ENCODE measurements at regions not wholly inside any gene's neighbourhood (a gene's known extent, or its start where the extent isn't known, plus 50 kb on each side); places are given as distances from the start of the nearest gene placed in this dataset.

DNA sequence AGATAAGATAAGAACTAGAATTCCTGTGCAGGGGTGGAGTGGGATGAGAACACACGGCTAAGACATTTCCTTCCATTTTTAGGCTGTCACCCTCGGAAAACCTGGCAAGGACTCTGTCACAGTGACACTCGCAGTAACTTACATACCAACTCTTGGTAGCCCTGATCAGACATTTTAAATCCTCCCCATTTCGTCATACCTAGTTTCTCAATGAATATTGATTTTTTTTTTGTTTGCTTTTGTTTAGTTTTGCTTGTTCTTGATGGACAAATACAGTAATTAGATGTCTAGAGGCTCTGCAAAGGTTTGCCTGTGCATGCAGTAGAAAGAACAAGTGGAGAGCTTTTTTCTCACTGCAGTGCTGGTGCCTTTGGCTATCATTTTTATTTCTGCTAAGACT lies 213.0 kb upstream of the FAM83B start:
- no peak for DNase-seq (ENCODE audit: low spot score)

DNA sequence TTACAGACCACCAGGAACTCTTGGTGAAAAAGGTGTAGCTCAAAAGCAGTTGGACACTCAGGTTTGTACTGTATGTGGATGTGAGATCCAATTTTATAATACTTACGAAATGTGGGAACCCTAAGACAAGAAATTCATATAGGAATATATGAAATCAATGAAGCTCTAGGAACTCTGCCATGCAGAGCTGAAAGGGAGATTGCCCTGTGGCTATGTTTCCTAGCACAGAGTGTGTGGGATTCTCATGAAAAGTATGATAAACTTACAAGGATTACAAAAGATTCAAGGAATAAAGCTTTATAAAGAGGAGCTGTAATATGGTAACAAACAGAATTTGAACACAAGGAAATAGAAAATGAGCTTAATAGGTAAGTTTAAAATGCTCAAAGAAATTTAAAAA lies 205.7 kb upstream of the FAM83B start:
- no peak for DNase-seq (ENCODE audit: low spot score)

DNA sequence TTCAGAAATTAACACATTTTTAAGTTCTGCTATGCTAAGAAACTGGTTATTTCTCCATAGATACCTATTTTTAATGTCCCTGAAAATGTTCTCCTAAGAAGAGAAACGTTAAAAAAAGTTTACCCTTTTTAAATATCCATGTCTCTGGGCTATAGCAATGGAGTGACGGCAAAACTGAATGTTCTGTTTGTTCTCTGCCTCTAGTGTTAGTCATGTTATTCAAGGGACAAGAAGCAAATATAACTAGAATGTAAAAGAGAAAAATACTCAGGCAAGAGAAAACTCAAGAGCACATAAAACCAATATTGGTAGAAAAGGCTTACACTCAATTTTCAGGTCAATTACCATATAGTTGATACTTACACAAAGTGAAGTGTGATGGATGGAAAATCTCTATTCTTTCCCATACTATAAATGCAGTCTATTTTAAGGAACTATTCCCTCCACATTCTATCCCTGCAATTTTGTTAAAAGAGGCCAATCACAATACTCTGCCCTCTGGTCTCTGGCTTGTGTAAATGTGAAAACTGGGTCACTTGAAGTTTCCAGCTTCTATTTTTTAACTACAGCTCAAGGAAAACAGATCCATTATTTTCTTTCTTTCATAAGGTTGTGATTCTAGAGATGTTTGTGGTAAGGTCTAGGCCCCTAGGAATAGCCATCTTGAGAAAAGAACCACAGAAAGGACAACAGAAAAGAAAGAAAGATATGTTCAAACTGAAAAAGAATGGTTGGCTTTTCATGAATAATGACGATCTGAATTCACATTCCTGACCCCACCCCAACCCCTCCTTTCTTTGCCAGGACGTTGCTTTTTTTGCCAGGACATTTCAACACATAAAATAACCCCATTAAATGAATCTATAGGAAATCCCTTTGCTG lies 200.3 kb upstream of the FAM83B start:
- no peak for DNase-seq (ENCODE audit: low spot score)

DNA sequence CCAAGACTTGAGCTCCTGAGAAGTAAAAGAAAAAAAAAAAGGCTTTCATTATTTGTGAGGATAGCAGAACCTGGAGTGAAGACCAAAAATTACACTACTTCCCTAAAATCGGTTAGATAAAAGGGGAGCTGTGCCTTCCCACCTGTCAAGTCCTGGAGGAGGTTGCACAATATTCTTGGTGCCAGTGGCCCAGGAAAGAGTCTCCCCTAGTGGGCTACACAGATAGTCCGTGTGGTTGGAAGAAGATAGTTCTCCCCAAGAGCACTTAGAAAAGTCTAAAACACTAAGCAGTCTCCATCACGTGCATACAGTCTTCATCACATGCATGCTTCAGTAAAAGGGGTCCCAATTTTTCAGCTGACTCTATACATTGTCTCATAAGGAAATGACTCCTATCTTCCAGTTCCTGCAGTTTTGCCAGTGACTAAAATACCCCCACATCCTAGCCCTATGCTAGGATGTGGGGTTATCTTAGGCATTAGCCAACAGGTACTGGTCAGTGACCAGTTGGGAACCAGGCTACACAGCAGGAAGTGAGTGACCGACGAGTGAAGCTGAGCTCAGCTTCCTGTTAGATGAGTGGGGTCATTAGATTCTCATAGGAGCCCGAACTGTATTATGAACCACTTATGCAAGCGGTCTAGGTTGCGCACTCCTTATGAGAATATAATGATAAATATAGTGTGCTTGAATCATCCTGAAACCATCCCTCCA lies 199.5 kb upstream of the FAM83B start:
- DNase-seq (ENCODE audit: low spot score) = no peak

DNA sequence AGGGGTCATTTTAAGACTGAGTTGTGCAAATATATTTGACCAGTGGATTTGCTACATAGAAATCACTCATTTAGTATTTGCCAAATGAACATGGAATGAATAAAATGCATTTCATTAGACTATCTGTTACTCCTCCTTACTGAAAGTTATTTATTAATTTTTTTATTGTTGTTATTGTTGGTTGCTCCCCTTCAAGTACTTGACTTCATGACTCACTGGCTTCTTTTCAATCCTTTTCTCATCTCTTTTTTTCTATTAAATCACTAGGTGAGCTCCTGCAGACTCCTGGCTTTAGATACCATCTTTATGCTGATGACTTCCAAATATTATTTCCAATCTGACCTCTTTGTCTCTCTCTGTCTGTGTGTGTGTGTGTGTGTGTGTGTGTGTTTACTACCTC lies 192.2 kb upstream of the FAM83B start:
- DNase-seq (ENCODE audit: low spot score) = no peak

DNA sequence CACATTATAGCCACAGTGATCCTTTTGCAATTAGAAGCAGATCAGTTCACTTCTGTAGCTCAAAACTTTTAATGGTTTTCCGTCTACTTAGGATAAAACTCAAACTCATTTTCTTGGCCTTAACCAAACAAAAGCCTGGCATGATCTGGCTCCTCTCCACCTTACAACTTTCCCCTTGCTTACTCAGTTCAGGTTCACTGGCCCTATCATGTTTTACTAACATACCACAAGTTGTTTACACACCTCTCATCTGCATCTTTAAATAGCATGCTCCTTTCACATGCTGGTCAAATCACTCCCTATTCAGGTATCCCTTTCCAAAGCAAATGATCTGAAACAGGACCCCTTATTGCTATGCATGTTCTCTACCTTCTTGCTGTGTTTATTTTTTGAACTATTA lies 191.4 kb upstream of the FAM83B start:
- DNase-seq (ENCODE audit: low spot score) = no peak

DNA sequence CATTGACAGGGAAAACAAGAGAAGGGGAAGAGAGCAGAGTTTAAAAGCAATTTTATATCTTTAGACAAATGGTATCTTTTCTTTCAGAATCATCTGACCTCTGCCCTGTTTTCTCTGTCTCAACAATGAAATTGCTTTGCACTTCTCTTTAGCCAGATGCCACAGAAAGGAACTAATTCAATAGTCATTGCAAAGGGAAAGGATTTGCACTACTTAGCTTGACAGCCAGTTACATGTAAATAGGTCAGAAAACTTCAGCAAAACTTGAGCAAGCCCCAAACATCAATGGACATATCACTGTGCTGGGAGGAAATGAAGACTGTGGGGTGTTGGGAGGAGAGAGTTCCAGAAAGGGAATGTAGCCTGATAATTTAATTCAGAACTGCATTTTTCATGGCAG lies 181.3 kb upstream of the FAM83B start:
- DNase-seq (ENCODE audit: low spot score) = no peak

DNA sequence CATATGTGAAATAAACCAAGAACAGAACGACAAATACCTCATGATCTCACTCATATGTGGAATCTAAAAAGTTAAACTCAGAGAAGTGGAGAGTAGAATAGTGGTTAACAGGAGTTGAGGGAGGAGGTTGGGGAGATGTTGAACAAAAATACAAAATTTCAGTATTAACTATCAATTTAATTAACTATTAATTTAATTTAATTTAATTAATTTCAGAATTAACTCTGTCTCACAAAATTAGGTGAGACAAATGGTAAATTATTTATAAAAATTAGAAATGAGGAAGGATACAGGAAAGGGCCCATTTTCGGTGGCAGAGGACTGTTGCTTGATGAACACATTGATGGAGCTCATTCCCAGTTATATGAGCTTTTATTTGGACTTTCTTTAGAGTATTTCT lies 166.0 kb upstream of the FAM83B start:
- DNase-seq (ENCODE audit: low spot score) = no peak

DNA sequence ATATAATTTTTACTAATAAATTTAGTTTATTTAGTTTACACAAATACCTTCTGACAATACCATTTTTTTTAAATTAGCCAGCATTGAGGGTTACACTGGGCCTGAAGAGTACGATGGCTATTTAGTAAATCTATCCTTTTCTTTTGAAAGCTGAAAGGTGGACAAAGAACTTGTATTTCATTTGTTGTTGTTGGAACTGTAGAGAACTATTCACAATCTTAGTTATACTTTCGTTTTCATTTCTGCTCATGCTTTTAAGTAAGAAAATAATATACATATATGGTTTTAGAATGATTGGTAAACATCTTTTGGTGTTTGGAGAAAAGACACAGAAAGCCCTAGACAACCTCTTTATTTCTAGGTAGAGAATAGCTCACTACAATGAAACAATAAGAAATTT lies 165.3 kb upstream of the FAM83B start:
- no peak for DNase-seq (ENCODE audit: low spot score)

DNA sequence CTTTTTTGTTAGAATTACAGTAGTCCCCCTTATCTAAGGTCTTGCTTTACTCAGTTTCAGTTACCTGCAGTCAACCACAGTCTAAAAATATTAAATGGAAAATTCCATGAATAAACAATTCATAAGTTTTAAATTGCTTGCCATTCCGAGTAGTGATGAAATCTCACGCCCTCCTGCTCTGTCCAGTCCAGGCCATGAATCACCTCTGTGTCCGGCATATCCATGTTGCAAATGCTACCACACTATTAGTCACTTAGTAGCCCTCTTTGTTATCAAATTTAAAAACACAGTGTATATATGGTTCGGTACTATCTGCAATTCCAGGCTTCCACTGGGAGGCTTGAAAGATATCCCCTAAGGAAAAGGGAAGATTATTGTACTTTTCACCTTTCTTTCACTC lies 164.6 kb upstream of the FAM83B start:
- no peak for DNase-seq (ENCODE audit: low spot score)

DNA sequence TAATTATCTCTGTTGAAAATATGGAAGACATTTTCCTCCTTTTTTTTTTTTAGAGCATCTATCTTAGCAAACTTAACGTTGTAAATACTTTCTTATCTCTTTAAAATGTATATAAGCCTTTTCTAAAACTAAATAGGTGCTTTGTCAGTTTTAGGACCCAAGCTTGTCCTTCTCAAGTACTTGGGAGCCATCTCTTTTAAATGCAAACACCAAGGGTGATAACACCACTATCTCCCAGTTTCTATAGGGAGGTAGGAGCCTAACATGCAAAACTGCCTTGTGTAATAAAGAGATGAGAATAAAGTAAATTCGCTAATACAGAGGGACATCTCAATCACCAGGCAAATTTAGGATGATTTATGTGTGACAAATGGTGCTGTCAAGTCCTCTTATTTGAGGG lies 157.0 kb upstream of the FAM83B start:
- DNase-seq (ENCODE audit: low spot score) = no peak

DNA sequence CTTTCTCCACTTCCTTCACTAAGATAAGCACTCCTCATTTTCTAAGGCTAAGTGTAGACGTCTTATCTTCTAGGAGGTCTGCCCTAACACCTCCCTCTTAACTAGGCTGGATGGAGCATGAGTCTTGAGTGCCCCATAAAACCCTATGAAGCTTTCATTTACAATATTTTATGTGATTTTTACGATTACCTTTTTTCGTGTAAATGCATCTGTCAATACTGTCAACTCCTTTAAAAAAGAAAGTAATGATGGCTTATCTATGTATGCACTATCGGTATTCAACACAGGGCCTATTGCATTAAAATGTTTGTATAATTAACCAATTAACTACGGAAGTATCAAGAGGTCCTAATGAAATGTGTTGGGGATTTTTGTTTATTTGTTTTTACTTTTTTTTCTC lies 156.0 kb upstream of the FAM83B start:
- no peak for DNase-seq (ENCODE audit: low spot score)

DNA sequence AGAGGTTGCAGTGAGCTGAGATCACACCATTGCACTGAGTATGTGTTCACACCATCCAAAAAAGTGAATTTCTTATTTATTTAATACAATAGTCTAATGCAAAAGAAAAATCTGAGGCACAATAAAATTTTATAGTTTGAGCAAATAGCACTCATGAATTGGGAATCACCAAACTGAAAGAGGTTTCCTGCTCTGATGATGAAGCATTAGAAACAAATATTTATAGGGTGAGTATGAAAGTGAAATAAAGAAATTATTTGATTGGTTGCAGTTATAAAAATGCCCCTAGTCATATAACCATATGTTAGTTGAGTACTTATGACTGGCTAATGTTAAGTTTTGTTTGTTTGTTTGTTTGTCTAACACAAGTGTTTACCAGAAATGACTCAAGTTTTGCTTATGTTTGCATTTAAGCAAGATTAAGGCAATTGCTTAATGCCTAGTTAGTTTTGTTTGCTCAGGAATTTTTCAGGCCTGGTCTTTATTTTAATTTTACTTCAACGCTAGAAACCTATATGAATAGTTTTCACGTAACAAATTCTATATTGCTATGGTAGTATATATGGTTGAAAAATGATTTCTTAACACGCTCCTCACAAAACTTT lies 151.5 kb upstream of the FAM83B start:
- no peak for DNase-seq (ENCODE audit: low spot score)

DNA sequence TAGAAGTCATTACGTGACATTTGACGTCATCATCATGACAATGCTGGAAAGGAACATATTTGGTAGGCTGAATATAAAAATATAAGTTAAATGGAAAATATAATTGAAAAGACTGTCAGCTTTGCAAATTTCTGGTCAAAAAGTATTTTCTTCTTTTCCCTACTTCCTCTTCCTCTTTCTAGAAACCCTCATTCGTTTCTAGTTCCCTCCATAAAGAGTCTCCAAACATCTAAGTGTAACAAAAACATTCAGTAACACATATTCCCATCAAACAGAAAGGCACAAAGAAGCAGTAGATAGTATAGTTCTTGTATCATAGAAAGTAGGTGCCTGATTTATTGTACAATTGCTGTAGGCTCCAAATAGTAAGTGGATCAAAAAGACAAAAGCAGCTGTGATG lies 150.8 kb upstream of the FAM83B start:
- DNase-seq (ENCODE audit: low spot score) = no peak

DNA sequence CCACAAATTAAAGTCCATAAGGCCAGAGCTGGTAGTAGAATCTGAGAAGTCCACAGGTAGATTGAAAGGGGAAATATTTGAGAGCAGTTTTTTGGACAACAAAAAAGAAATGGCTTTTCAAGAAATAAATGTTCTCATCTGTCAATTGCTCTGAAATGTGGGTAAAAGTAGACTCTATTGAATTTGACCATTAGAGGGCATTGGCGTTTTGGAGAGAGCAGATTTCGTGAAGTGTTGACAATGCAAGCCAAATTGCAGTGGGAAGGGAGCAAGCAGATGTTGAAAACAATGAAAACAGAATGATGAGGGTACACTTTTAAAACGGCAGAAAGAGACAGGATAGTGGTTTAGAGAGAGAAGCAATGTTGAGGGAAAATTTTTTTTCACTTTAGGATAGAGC lies 149.1 kb upstream of the FAM83B start:
- no peak for DNase-seq (ENCODE audit: low spot score)

DNA sequence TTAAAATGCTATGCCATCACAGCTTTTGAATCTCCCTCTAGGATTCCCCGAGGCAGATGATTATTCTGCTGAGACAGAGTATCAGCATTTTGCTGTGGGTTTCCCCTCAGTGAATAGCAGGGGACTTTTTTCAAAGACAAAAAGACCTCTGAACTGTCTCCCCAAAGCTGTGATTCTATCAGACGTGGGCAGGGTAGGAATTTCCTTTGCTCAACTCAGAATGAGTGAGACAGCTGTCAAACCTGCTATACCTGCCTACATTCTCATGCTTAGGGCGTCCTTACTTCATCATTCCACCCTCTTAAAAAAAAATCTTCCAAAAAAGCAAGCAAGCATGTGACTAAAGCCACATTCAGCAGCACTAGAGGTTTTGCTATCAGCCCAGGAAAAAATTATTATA lies 147.6 kb upstream of the FAM83B start:
- no peak for DNase-seq (ENCODE audit: low spot score)

DNA sequence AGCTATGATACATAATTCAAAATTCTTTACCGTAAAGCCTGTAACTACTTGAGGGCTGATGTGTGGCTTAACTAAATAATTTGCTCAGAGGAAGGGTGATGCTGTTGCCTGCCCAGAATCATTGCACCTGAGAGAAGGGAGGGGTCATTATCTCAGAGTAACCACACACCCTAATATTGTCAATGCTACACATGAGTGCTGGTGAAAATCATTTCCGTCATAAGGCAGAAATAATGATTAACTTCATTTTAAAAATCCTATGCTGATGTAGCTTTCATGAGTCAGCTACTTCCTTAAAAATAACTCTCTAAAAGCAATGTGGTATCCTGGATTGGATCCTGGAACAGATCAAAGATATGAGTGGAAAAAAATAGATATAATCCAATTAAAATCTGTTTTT lies 146.4 kb upstream of the FAM83B start:
- DNase-seq (ENCODE audit: low spot score) = no peak

DNA sequence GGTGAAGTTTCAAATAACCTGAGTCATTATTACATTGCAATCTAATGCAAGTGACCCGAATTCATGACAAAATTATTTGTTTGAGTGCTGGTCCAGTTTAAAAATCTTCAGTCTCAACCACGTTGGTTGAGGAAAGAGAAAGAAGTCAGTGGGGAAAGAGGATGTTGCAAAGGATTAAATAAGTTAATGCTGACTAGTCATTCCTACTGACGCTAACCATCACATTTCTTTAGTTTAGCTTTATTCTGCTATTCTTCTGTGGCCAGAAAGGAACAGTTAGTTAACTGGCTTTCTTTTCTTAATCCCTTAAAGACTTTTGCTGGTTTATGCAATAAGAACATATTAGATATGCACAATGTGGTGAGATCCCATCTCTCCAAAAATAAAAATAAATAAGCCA lies 143.8 kb upstream of the FAM83B start:
- no peak for DNase-seq (ENCODE audit: low spot score)

DNA sequence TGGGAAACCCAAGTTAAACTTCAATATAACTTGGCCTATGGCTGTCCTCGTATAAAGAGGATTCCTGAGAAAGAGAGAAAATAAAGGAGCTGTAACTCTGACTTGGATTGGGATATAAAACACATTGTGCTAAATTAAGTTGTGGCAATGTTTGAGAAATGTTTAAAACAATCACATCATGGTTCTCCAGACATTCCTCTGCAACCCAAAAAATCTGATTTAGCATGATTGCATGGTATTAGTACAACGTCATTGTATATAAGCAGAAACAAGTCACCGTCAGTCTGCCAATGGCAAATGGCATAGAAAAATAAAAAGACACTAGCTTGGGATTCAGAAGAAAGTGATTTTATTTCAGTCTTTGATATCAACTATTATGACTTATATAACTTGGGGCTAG lies 140.2 kb upstream of the FAM83B start:
- no peak for DNase-seq (ENCODE audit: low spot score)

DNA sequence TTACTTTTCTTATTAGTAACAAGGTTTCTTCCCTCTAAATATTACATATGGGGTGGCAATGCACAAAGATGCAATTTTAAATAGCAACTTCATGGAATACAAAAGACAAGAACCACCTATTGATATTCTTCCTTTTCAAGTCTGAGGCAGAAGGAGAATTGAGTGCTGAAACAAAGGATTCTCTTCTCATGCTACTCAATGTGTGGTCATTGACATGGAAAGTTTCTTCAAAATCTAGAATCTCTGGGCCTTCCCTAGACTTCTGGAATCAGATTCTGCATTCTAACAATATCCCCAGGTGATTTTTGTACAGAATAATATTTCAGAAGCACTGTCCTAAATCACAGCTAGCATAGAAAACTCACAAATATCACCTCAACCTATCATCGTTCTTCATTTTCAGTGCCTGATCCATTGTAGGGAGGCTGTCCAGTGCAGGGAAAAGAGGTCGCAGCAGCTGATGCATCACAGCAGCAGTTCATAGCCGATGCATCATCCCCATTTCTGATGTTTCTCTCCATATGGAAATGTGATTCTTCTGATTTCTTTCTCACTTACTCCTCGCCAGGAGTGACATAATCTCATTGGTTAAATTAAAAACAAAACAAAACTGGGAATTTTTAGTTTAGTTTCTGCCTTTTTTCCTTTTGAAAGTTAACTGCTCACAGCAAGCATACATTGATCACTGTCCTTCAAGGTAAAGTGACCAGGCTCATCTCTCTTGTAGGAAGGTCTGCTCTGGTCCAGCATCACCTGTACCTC lies 139.5 kb upstream of the FAM83B start:
- DNase-seq (ENCODE audit: low spot score) = no peak

DNA sequence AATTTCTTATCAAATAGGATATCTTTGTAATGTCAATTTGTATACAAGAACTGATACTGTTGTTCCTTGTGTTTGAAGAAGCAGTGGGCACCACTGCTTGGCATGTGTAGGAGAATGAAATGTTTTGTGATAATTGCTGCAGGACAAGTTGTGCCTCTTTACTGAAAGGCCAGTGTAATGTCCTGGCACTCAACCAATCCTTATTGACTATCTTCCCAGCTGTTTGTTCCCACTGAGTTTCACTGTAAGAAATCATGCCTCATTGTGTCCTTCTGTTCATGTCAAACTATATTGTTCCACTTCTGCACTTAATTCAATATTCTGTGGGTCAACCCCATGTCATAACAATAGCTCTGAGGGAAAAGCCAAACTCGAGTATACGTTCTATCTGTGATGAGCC lies 136.1 kb upstream of the FAM83B start:
- peak; percentile 45 for DNase-seq (ENCODE audit: low spot score)

DNA sequence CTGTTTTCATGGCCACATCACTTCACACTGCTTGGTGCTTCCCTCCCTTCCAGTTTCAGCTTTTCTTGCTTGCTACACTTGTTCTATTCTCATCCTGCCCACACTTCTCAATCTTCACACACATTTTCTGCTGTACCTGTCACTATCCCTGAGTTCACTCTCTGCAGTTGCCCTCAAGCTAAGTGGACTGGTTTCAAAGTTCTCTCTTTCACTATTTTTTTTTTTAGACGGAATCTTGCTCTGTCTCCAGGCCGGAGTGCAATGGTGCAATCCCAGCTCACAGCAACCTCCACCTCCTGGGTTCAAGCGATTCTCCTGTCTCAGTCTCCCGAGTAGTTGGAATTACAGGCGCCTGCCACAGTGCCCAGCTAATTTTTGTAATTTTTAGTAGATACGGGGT lies 130.6 kb upstream of the FAM83B start:
- DNase-seq (ENCODE audit: low spot score) = no peak

Data from mucosa of gallbladder (tissue), 1 donor.